ENCODE measurements at regions not wholly inside any gene's neighbourhood (a gene's known extent, or its start where the extent isn't known, plus 50 kb on each side); places are given as distances from the start of the nearest gene placed in this dataset.
"Not testable (repeated sequence)": the region's sequence is repeated elsewhere in the genome, so short reads cannot be mapped to it uniquely, and the experiment has no call there.

- H3K9me3 ChIP-seq; H3K36me3 ChIP-seq; H3K4me1 ChIP-seq; H3K4me3 ChIP-seq; intact Hi-C loops (cut with DNase I; ENCODE audit: low total_unique reads); ATAC-seq; H3K27ac ChIP-seq; H3K27me3 ChIP-seq; in situ Hi-C loops (cut with MboI; ENCODE audit: low sequenced_read_pairs in 4 of 4); DNase-seq: not testable (repeated sequence)
Observed at GRCh38 chr13:109702030-109702597, 84.3 kb downstream of the IRS2 start.

- Histone ChIP-seq H3K4me3 (no peak overlapping the region), H3K9me3 (no peaks in the 10 kb centered on the region), H3K27ac (no peak overlapping the region), H3K27me3 (no peaks in the 10 kb centered on the region), H3K4me1 (peaks cover 0 to 6% of the 10 kb centered on the region in 2 donors), H3K36me3 (no peaks in the 10 kb centered on the region)
- DNase-seq, result peak; percentile 39 to 58
- intact Hi-C loops (cut with DNase I; ENCODE audit: low total_unique reads), result no loop called here
- in situ Hi-C loops (cut with MboI; ENCODE audit: low sequenced_read_pairs in 4 of 4), result no loop called here
- ATAC-seq, result no peak
- TF ChIP-seq CTCF (IDR thresholded peaks at IDR 0.05 in 4 of 5, conservative IDR thresholded peaks at IDR 0.05 in 1 of 5) (no peak), POLR2A (IDR thresholded peaks at IDR 0.05) (no peak)
Observed at GRCh38 chr13:109700176-109700575, 86.2 kb downstream of the IRS2 start.

GRCh38 chr13:109699628-109700071 lies 86.7 kb downstream of the IRS2 start:
- intact Hi-C loops (cut with DNase I; ENCODE audit: low total_unique reads), result no loop called here
- no peak for TF ChIP-seq CTCF (IDR thresholded peaks at IDR 0.05 in 4 of 5, conservative IDR thresholded peaks at IDR 0.05 in 1 of 5)
- no peak for TF ChIP-seq POLR2A (IDR thresholded peaks at IDR 0.05)
- ATAC-seq, result no peak

GRCh38 chr13:109698779-109699178 lies 87.6 kb downstream of the IRS2 start:
- no peak for TF ChIP-seq CTCF (IDR thresholded peaks at IDR 0.05 in 4 of 5, conservative IDR thresholded peaks at IDR 0.05 in 1 of 5)
- no peak for TF ChIP-seq POLR2A (IDR thresholded peaks at IDR 0.05)
- H3K4me1 ChIP-seq, result no peaks in the 10 kb centered on the region
- no peak overlapping the region for H3K4me3 ChIP-seq
- H3K27me3 ChIP-seq, result no peaks in the 10 kb centered on the region
- no peak for DNase-seq
- no peaks in the 10 kb centered on the region for H3K36me3 ChIP-seq
- in situ Hi-C loops (cut with MboI; ENCODE audit: low sequenced_read_pairs in 4 of 4) (no loop called here), intact Hi-C loops (cut with DNase I; ENCODE audit: low total_unique reads) (no loop called here)
- no peak for ATAC-seq
- H3K27ac ChIP-seq, result no peak overlapping the region
- H3K9me3 ChIP-seq, result no peaks in the 10 kb centered on the region

More at GRCh38 chr13:109699628-109700071, 86.7 kb downstream of the IRS2 start:
- DNase-seq, result no peak
- H3K27me3 ChIP-seq, result no peaks in the 10 kb centered on the region
- no peaks in the 10 kb centered on the region for H3K9me3 ChIP-seq
- H3K4me3 ChIP-seq, result no peak overlapping the region
- in situ Hi-C loops (cut with MboI; ENCODE audit: low sequenced_read_pairs in 4 of 4), result no loop called here
- H3K4me1 ChIP-seq, result peaks cover 0 to under 1% of the 10 kb centered on the region in 2 donors
- H3K27ac ChIP-seq, result no peak overlapping the region
- no peaks in the 10 kb centered on the region for H3K36me3 ChIP-seq

GRCh38 chr13:109697936-109698335 lies 88.4 kb downstream of the IRS2 start:
- in situ Hi-C loops (cut with MboI; ENCODE audit: low sequenced_read_pairs in 4 of 4) (no loop called here), intact Hi-C loops (cut with DNase I; ENCODE audit: low total_unique reads) (no loop called here)
- Histone ChIP-seq H3K9me3 (no peaks in the 10 kb centered on the region), H3K4me1 (no peaks in the 10 kb centered on the region), H3K27me3 (no peaks in the 10 kb centered on the region), H3K4me3 (no peak overlapping the region), H3K27ac (no peak overlapping the region), H3K36me3 (no peaks in the 10 kb centered on the region)
- TF ChIP-seq POLR2A (IDR thresholded peaks at IDR 0.05) (no peak), CTCF (IDR thresholded peaks at IDR 0.05 in 4 of 5, conservative IDR thresholded peaks at IDR 0.05 in 1 of 5) (no peak)
- DNase-seq (no peak), ATAC-seq (no peak)

Data from gastrocnemius medialis (tissue), 4 donors.